ENCODE measurements at regions not wholly inside any gene's neighbourhood (a gene's known extent, or its start where the extent isn't known, plus 50 kb on each side); places are given as distances from the start of the nearest gene placed in this dataset.

DNA sequence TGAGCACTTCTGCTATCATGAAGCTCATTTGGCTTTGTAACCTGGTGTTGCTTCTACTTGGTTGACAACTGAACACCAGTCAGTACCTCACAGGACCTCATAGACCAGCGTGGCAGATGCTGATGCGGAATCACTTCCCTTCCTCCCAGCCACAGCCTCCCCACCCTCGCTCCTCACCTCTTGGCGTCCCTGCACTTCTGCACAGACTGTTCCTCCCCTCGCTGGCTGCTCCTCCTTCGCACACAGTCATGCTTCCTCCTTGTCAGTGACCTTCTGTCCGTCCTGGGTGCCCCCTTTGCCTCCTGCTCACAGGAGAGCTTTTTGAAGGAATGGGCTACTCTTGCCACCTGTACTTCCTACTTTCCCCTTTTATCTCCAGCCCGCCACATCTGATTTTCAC is 61.4 kb upstream of the CTBP2 start:
- TF ChIP-seq EP300 (IDR thresholded peaks at IDR 0.05) (no peak), POLR2A (IDR thresholded peaks at IDR 0.05) (no peak)
- TF ChIP-seq, protein P1, sequence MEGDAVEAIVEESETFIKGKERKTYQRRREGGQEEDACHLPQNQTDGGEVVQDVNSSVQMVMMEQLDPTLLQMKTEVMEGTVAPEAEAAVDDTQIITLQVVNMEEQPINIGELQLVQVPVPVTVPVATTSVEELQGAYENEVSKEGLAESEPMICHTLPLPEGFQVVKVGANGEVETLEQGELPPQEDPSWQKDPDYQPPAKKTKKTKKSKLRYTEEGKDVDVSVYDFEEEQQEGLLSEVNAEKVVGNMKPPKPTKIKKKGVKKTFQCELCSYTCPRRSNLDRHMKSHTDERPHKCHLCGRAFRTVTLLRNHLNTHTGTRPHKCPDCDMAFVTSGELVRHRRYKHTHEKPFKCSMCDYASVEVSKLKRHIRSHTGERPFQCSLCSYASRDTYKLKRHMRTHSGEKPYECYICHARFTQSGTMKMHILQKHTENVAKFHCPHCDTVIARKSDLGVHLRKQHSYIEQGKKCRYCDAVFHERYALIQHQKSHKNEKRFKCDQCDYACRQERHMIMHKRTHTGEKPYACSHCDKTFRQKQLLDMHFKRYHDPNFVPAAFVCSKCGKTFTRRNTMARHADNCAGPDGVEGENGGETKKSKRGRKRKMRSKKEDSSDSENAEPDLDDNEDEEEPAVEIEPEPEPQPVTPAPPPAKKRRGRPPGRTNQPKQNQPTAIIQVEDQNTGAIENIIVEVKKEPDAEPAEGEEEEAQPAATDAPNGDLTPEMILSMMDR (IDR thresholded peaks at IDR 0.05): no peak
